ENCODE measurements at regions not wholly inside any gene's neighbourhood (a gene's known extent, or its start where the extent isn't known, plus 50 kb on each side); places are given as distances from the start of the nearest gene placed in this dataset.

GRCh38 chr9:1217076-1217475 lies 166.9 kb downstream of the DMRT2 start:
- no peak overlapping the region for H3K27ac ChIP-seq (ENCODE audit: insufficient read depth, low read length, poor library complexity, severe bottlenecking)
- no peaks in the 10 kb centered on the region for H3K4me1 ChIP-seq (ENCODE audit: control insufficient read depth, insufficient read depth, low read length, poor library complexity, severe bottlenecking)
- no peak for DNase-seq
- no peak overlapping the region for H3K4me3 ChIP-seq (ENCODE audit: insufficient read depth, low read depth, low read length, poor library complexity, severe bottlenecking)
- no peaks in the 10 kb centered on the region for H3K36me3 ChIP-seq (ENCODE audit: control insufficient read depth, insufficient read depth, low read length)
- no peaks in the 10 kb centered on the region for H3K27me3 ChIP-seq (replicated peaks; ENCODE audit: control insufficient read depth, insufficient read depth, low read length, poor library complexity, severe bottlenecking)
- H3K9me3 ChIP-seq (ENCODE audit: control insufficient read depth, low read length): no peaks in the 10 kb centered on the region

GRCh38 chr9:1219284-1219683 lies 169.1 kb downstream of the DMRT2 start:
- H3K27me3 ChIP-seq (replicated peaks; ENCODE audit: control insufficient read depth, insufficient read depth, low read length, poor library complexity, severe bottlenecking): no peaks in the 10 kb centered on the region
- no peaks in the 10 kb centered on the region for H3K9me3 ChIP-seq (ENCODE audit: control insufficient read depth, low read length)

GRCh38 chr9:1221298-1221697 lies 171.1 kb downstream of the DMRT2 start:
- Histone ChIP-seq H3K9me3 (ENCODE audit: control insufficient read depth, low read length) (no peaks in the 10 kb centered on the region), H3K4me1 (ENCODE audit: control insufficient read depth, insufficient read depth, low read length, poor library complexity, severe bottlenecking) (no peaks in the 10 kb centered on the region), H3K27ac (ENCODE audit: insufficient read depth, low read length, poor library complexity, severe bottlenecking) (no peak overlapping the region), H3K4me3 (ENCODE audit: insufficient read depth, low read depth, low read length, poor library complexity, severe bottlenecking) (no peak overlapping the region), H3K36me3 (ENCODE audit: control insufficient read depth, insufficient read depth, low read length) (no peaks in the 10 kb centered on the region), H3K27me3 (replicated peaks; ENCODE audit: control insufficient read depth, insufficient read depth, low read length, poor library complexity, severe bottlenecking) (no peaks in the 10 kb centered on the region)
- DNase-seq: no peak

More at GRCh38 chr9:1219284-1219683, 169.1 kb downstream of the DMRT2 start:
- no peak for DNase-seq
- Histone ChIP-seq H3K27ac (ENCODE audit: insufficient read depth, low read length, poor library complexity, severe bottlenecking) (no peak overlapping the region), H3K36me3 (ENCODE audit: control insufficient read depth, insufficient read depth, low read length) (no peaks in the 10 kb centered on the region), H3K4me3 (ENCODE audit: insufficient read depth, low read depth, low read length, poor library complexity, severe bottlenecking) (no peak overlapping the region), H3K4me1 (ENCODE audit: control insufficient read depth, insufficient read depth, low read length, poor library complexity, severe bottlenecking) (no peaks in the 10 kb centered on the region)

GRCh38 chr9:1222511-1222910 lies 172.4 kb downstream of the DMRT2 start:
- no peaks in the 10 kb centered on the region for H3K36me3 ChIP-seq (ENCODE audit: control insufficient read depth, insufficient read depth, low read length)
- no peak overlapping the region for H3K27ac ChIP-seq (ENCODE audit: insufficient read depth, low read length, poor library complexity, severe bottlenecking)
- no peaks in the 10 kb centered on the region for H3K27me3 ChIP-seq (replicated peaks; ENCODE audit: control insufficient read depth, insufficient read depth, low read length, poor library complexity, severe bottlenecking)
- H3K4me1 ChIP-seq (ENCODE audit: control insufficient read depth, insufficient read depth, low read length, poor library complexity, severe bottlenecking): no peaks in the 10 kb centered on the region
- H3K9me3 ChIP-seq (ENCODE audit: control insufficient read depth, low read length): no peaks in the 10 kb centered on the region
- DNase-seq: no peak
- H3K4me3 ChIP-seq (ENCODE audit: insufficient read depth, low read depth, low read length, poor library complexity, severe bottlenecking): no peak overlapping the region

GRCh38 chr9:1231998-1232919 lies 182.1 kb downstream of the DMRT2 start:
- H3K27me3 ChIP-seq (replicated peaks; ENCODE audit: control insufficient read depth, insufficient read depth, low read length, poor library complexity, severe bottlenecking): no peaks in the 10 kb centered on the region
- no peak overlapping the region for H3K27ac ChIP-seq (ENCODE audit: insufficient read depth, low read length, poor library complexity, severe bottlenecking)
- DNase-seq: no peak
- no peaks in the 10 kb centered on the region for H3K9me3 ChIP-seq (ENCODE audit: control insufficient read depth, low read length)
- no peaks in the 10 kb centered on the region for H3K36me3 ChIP-seq (ENCODE audit: control insufficient read depth, insufficient read depth, low read length)
- no peaks in the 10 kb centered on the region for H3K4me1 ChIP-seq (ENCODE audit: control insufficient read depth, insufficient read depth, low read length, poor library complexity, severe bottlenecking)
- no peak overlapping the region for H3K4me3 ChIP-seq (ENCODE audit: insufficient read depth, low read depth, low read length, poor library complexity, severe bottlenecking)

- H3K9me3 ChIP-seq (ENCODE audit: control insufficient read depth, low read length): no peaks in the 10 kb centered on the region
- no peaks in the 10 kb centered on the region for H3K27me3 ChIP-seq (replicated peaks; ENCODE audit: control insufficient read depth, insufficient read depth, low read length, poor library complexity, severe bottlenecking)
- H3K27ac ChIP-seq (ENCODE audit: insufficient read depth, low read length, poor library complexity, severe bottlenecking): no peak overlapping the region
- H3K36me3 ChIP-seq (ENCODE audit: control insufficient read depth, insufficient read depth, low read length): no peaks in the 10 kb centered on the region
- no peak for DNase-seq
- H3K4me1 ChIP-seq (ENCODE audit: control insufficient read depth, insufficient read depth, low read length, poor library complexity, severe bottlenecking): no peaks in the 10 kb centered on the region
- H3K4me3 ChIP-seq (ENCODE audit: insufficient read depth, low read depth, low read length, poor library complexity, severe bottlenecking): no peak overlapping the region
Observed at GRCh38 chr9:1233568-1233967, 183.4 kb downstream of the DMRT2 start.

GRCh38 chr9:1235650-1236049 lies 185.5 kb downstream of the DMRT2 start:
- DNase-seq: no peak
- no peaks in the 10 kb centered on the region for H3K27me3 ChIP-seq (replicated peaks; ENCODE audit: control insufficient read depth, insufficient read depth, low read length, poor library complexity, severe bottlenecking)
- H3K36me3 ChIP-seq (ENCODE audit: control insufficient read depth, insufficient read depth, low read length): no peaks in the 10 kb centered on the region
- no peaks in the 10 kb centered on the region for H3K9me3 ChIP-seq (ENCODE audit: control insufficient read depth, low read length)
- H3K27ac ChIP-seq (ENCODE audit: insufficient read depth, low read length, poor library complexity, severe bottlenecking): no peak overlapping the region
- no peaks in the 10 kb centered on the region for H3K4me1 ChIP-seq (ENCODE audit: control insufficient read depth, insufficient read depth, low read length, poor library complexity, severe bottlenecking)
- no peak overlapping the region for H3K4me3 ChIP-seq (ENCODE audit: insufficient read depth, low read depth, low read length, poor library complexity, severe bottlenecking)

GRCh38 chr9:1236061-1236460 lies 185.9 kb downstream of the DMRT2 start:
- H3K27me3 ChIP-seq (replicated peaks; ENCODE audit: control insufficient read depth, insufficient read depth, low read length, poor library complexity, severe bottlenecking): no peaks in the 10 kb centered on the region
- no peaks in the 10 kb centered on the region for H3K36me3 ChIP-seq (ENCODE audit: control insufficient read depth, insufficient read depth, low read length)
- no peak overlapping the region for H3K27ac ChIP-seq (ENCODE audit: insufficient read depth, low read length, poor library complexity, severe bottlenecking)
- H3K4me3 ChIP-seq (ENCODE audit: insufficient read depth, low read depth, low read length, poor library complexity, severe bottlenecking): no peak overlapping the region
- H3K4me1 ChIP-seq (ENCODE audit: control insufficient read depth, insufficient read depth, low read length, poor library complexity, severe bottlenecking): no peaks in the 10 kb centered on the region
- H3K9me3 ChIP-seq (ENCODE audit: control insufficient read depth, low read length): no peaks in the 10 kb centered on the region
- DNase-seq: no peak

GRCh38 chr9:1238407-1238806 lies 188.2 kb downstream of the DMRT2 start:
- no peaks in the 10 kb centered on the region for H3K36me3 ChIP-seq (ENCODE audit: control insufficient read depth, insufficient read depth, low read length)
- no peaks in the 10 kb centered on the region for H3K4me1 ChIP-seq (ENCODE audit: control insufficient read depth, insufficient read depth, low read length, poor library complexity, severe bottlenecking)
- DNase-seq: no peak
- no peaks in the 10 kb centered on the region for H3K9me3 ChIP-seq (ENCODE audit: control insufficient read depth, low read length)
- no peaks in the 10 kb centered on the region for H3K27me3 ChIP-seq (replicated peaks; ENCODE audit: control insufficient read depth, insufficient read depth, low read length, poor library complexity, severe bottlenecking)
- no peak overlapping the region for H3K27ac ChIP-seq (ENCODE audit: insufficient read depth, low read length, poor library complexity, severe bottlenecking)
- no peak overlapping the region for H3K4me3 ChIP-seq (ENCODE audit: insufficient read depth, low read depth, low read length, poor library complexity, severe bottlenecking)

- no peak overlapping the region for H3K4me3 ChIP-seq (ENCODE audit: insufficient read depth, low read depth, low read length, poor library complexity, severe bottlenecking)
Observed at GRCh38 chr9:1248743-1249142, 198.6 kb downstream of the DMRT2 start.

More at GRCh38 chr9:1248743-1249142, 198.6 kb downstream of the DMRT2 start:
- Histone ChIP-seq H3K36me3 (ENCODE audit: control insufficient read depth, insufficient read depth, low read length) (no peaks in the 10 kb centered on the region), H3K27ac (ENCODE audit: insufficient read depth, low read length, poor library complexity, severe bottlenecking) (no peak overlapping the region), H3K27me3 (replicated peaks; ENCODE audit: control insufficient read depth, insufficient read depth, low read length, poor library complexity, severe bottlenecking) (no peaks in the 10 kb centered on the region), H3K4me1 (ENCODE audit: control insufficient read depth, insufficient read depth, low read length, poor library complexity, severe bottlenecking) (no peaks in the 10 kb centered on the region), H3K9me3 (ENCODE audit: control insufficient read depth, low read length) (no peaks in the 10 kb centered on the region)
- DNase-seq: no peak
